HFF-Myc (cell line): ENCODE measurements at regions not wholly inside any gene's neighbourhood (a gene's known extent, or its start where the extent isn't known, plus 50 kb on each side); places are given as distances from the start of the nearest gene placed in this dataset.
"Not testable (repeated sequence)": the region's sequence is repeated elsewhere in the genome, so short reads cannot be mapped to it uniquely, and the experiment has no call there.

ENCODE experiments used
- DNase-seq: peaks from one replicate; pipeline ENCODE4 v3.0.0-alpha.2; 2011; ENCODE audit warnings: low read depth; ENCODE audit errors: extremely low read depth
- H3K4me3 ChIP-seq: replicated peaks from 2 replicates; pipeline ENCODE4 v1.5.1; 2011; ENCODE audit warnings: low read depth, mild to moderate bottlenecking, control low read depth, low read length
- CTCF ChIP-seq: IDR thresholded peaks from 2 replicates; pipeline ENCODE4 v1.5.1; 2012; ENCODE audit warnings: mild to moderate bottlenecking, low read depth, low read length, control low read depth; ENCODE audit errors: missing control alignments

- TF ChIP-seq CTCF, result no peak
These were observed 110.6 kb downstream of the BMP4 start for GRCh38 chr14:53845813-53846693.

GRCh38 chr14:53842938-53843337 lies 113.7 kb downstream of the BMP4 start:
- TF ChIP-seq CTCF, result no peak
- no peak overlapping the region for H3K4me3 ChIP-seq
- no peak for DNase-seq

More at GRCh38 chr14:53845813-53846693, 110.6 kb downstream of the BMP4 start:
- no peak overlapping the region for H3K4me3 ChIP-seq
- no peak for DNase-seq

- TF ChIP-seq CTCF, result no peak
- no peak for DNase-seq
These were observed 115.2 kb downstream of the BMP4 start for GRCh38 chr14:53841109-53842099.

GRCh38 chr14:53840444-53840843 lies 116.2 kb downstream of the BMP4 start:
- no peak for DNase-seq
- no peak for TF ChIP-seq CTCF
- H3K4me3 ChIP-seq, result no peak overlapping the region

More at GRCh38 chr14:53841109-53842099, 115.2 kb downstream of the BMP4 start:
- H3K4me3 ChIP-seq, result no peak overlapping the region

- no peak overlapping the region for H3K4me3 ChIP-seq
- TF ChIP-seq CTCF, result no peak
- DNase-seq, result no peak
These were observed 118.3 kb downstream of the BMP4 start for GRCh38 chr14:53838374-53838773.

GRCh38 chr14:53837656-53838055 lies 119.0 kb downstream of the BMP4 start:
- not testable (repeated sequence) for DNase-seq, H3K4me3 ChIP-seq

GRCh38 chr14:53836551-53836950 lies 120.1 kb downstream of the BMP4 start:
- DNase-seq, result no peak
- TF ChIP-seq CTCF, result no peak
- no peak overlapping the region for H3K4me3 ChIP-seq
